GM23248 (cell line): ENCODE measurements at regions not wholly inside any gene's neighbourhood (a gene's known extent, or its start where the extent isn't known, plus 50 kb on each side); places are given as distances from the start of the nearest gene placed in this dataset.

Experiments
- DNase-seq: peaks from one replicate; pipeline ENCODE4 v3.0.0-alpha.2; 2015
- H2AFZ ChIP-seq: fragments of 200-600 bp; sonication (generic); 2 replicates; pipeline ENCODE4 v1.6.1; 2016; ENCODE audit warnings: antibody characterized with exemption
- H3F3A ChIP-seq: fragments of 200-600 bp; sonication (generic); 2 replicates; pipeline ENCODE4 v1.6.1; 2016; ENCODE audit warnings: mild to moderate bottlenecking, antibody characterized with exemption, mixed run types; ENCODE audit not compliant: insufficient read depth
- H3K27ac ChIP-seq: fragments of 200-600 bp; sonication (generic); 2 replicates; pipeline ENCODE4 v1.5.1; 2016; ENCODE audit warnings: mild to moderate bottlenecking
- H3K27me3 ChIP-seq: fragments of 200-600 bp; sonication (generic); replicated peaks from 2 replicates; pipeline ENCODE4 v1.6.1; 2016; ENCODE audit warnings: mild to moderate bottlenecking; ENCODE audit not compliant: insufficient read depth
- H3K36me3 ChIP-seq: fragments of 200-600 bp; sonication (generic); 2 replicates; pipeline ENCODE4 v1.6.1; 2016; ENCODE audit warnings: low read depth, mild to moderate bottlenecking
- H3K4me1 ChIP-seq: fragments of 200-600 bp; sonication (generic); 2 replicates; pipeline ENCODE4 v1.6.1; 2016; ENCODE audit warnings: mild to moderate bottlenecking; ENCODE audit not compliant: insufficient read depth
- H3K4me2 ChIP-seq: fragments of 200-600 bp; sonication (generic); one replicate; pipeline ENCODE4 v1.6.1; 2016; ENCODE audit warnings: mild to moderate bottlenecking; ENCODE audit not compliant: unreplicated experiment
- H3K4me3 ChIP-seq: fragments of 200-600 bp; sonication (generic); 2 replicates; pipeline ENCODE4 v1.5.1; 2016; ENCODE audit warnings: mild to moderate bottlenecking
- H3K79me2 ChIP-seq: fragments of 200-600 bp; sonication (generic); 2 replicates; pipeline ENCODE4 v1.6.1; 2016; ENCODE audit warnings: mild to moderate bottlenecking; ENCODE audit not compliant: insufficient read depth
- H3K9ac ChIP-seq: fragments of 200-600 bp; sonication (generic); 2 replicates; pipeline ENCODE4 v1.6.1; 2016; ENCODE audit warnings: mild to moderate bottlenecking
- H3K9me2 ChIP-seq: fragments of 200-600 bp; sonication (generic); 2 replicates; pipeline ENCODE4 v1.6.1; 2016; ENCODE audit warnings: mixed run types, mild to moderate bottlenecking, moderate library complexity; ENCODE audit not compliant: insufficient read depth
- H3K9me3 ChIP-seq: fragments of 200-600 bp; sonication (generic); one replicate; pipeline ENCODE4 v1.6.1; 2017; ENCODE audit warnings: low read depth
- H4K20me1 ChIP-seq: fragments of 200-600 bp; sonication (generic); 2 replicates; pipeline ENCODE4 v1.6.0; 2016; ENCODE audit not compliant: insufficient read depth
- EZH2 ChIP-seq: fragments of 200-600 bp; sonication (generic); IDR thresholded peaks from 2 replicates; pipeline ENCODE4 v1.6.1; 2018; ENCODE audit warnings: antibody characterized with exemption, mild to moderate bottlenecking; ENCODE audit not compliant: insufficient read depth, poor library complexity, severe bottlenecking
- EZH2phosphoT487 ChIP-seq: fragments of 200-600 bp; sonication (generic); IDR thresholded peaks from 2 replicates; pipeline ENCODE4 v1.6.1; 2018; ENCODE audit warnings: antibody characterized with exemption, moderate library complexity, mild to moderate bottlenecking, low read depth; ENCODE audit not compliant: insufficient read depth
- WGBS, 2 experiments: methylation state at CpG; one replicate each; pipeline ENCODE4 v1.1.6; 2015 to 2017; ENCODE audit warnings: low lambda C conversion rate in 2 of 2, low coverage in 1 of 2; ENCODE audit errors: missing lambda C conversion rate in 2 of 2; 5-methylcytosine and 5-hydroxymethylcytosine counted together
- in situ Hi-C: fragments of 300-500 bp; cut with MboI; formaldehyde crosslinking; loops from 2 replicates; pipeline ENCODE4 v1.15.0; 2020

- no peaks in the 10 kb centered on the region for H4K20me1 ChIP-seq
- H3K4me2 ChIP-seq: no peak overlapping the region
- WGBS, 2 experiments: 86 to 92% methylated on average over 1 of the region's 1 CpG
Observed at GRCh38 chr5:142421621-142422397, 97.0 kb upstream of the SPRY4 start.

GRCh38 chr5:142421228-142421617, 96.4 kb upstream of the SPRY4 start:
- no peaks in the 10 kb centered on the region for H3K9me2 ChIP-seq
- peaks cover 14% of the 10 kb centered on the region; the same call in 1 of the 2 replicates for H3F3A ChIP-seq
- no peak overlapping the region for H3K4me3 ChIP-seq
- no peaks in the 10 kb centered on the region for H3K36me3 ChIP-seq
- no peaks in the 10 kb centered on the region for H3K9me3 ChIP-seq
- H3K27ac ChIP-seq: no peak overlapping the region
- no peaks in the 10 kb centered on the region for H4K20me1 ChIP-seq
- in situ Hi-C loops: no loop called here
- no peak overlapping the region for H2AFZ ChIP-seq
- no peak for DNase-seq
- 0 out of 2 replicates have a peak, but pooled peaks cover 3% of the 10 kb centered on the region for H3K4me1 ChIP-seq
- no peak for TF ChIP-seq EZH2
- TF ChIP-seq EZH2phosphoT487: no peak
- H3K4me2 ChIP-seq: no peak overlapping the region
- no peaks in the 10 kb centered on the region for H3K27me3 ChIP-seq
- no peaks in the 10 kb centered on the region for H3K79me2 ChIP-seq
- WGBS, 2 experiments: 94 to 96% methylated on average over 5 of the region's 5 CpGs
- H3K9ac ChIP-seq: no peak overlapping the region

More at GRCh38 chr5:142421621-142422397, 97.0 kb upstream of the SPRY4 start:
- H3K4me3 ChIP-seq: no peak overlapping the region
- no peak overlapping the region for H3K9ac ChIP-seq
- in situ Hi-C loops: no loop called here
- H3K4me1 ChIP-seq: 0 out of 2 replicates have a peak, but pooled peaks cover 6% of the 10 kb centered on the region
- H3K27ac ChIP-seq: no peak overlapping the region
- no peak overlapping the region for H2AFZ ChIP-seq
- no peaks in the 10 kb centered on the region for H3K79me2 ChIP-seq
- peaks cover 14% of the 10 kb centered on the region; the same call in 1 of the 2 replicates for H3F3A ChIP-seq
- H3K27me3 ChIP-seq: no peaks in the 10 kb centered on the region
- H3K36me3 ChIP-seq: no peaks in the 10 kb centered on the region
- DNase-seq: no peak
- H3K9me2 ChIP-seq: no peaks in the 10 kb centered on the region
- no peak for TF ChIP-seq EZH2phosphoT487
- TF ChIP-seq EZH2: no peak
- no peaks in the 10 kb centered on the region for H3K9me3 ChIP-seq

GRCh38 chr5:142420561-142421227, 95.9 kb upstream of the SPRY4 start:
- DNase-seq: no peak
- H3K9ac ChIP-seq: no peak overlapping the region
- H2AFZ ChIP-seq: no peak overlapping the region
- peaks cover 14% of the 10 kb centered on the region; the same call in 1 of the 2 replicates for H3F3A ChIP-seq
- 0 out of 2 replicates have a peak, but pooled peaks cover 3% of the 10 kb centered on the region for H3K4me1 ChIP-seq
- no peaks in the 10 kb centered on the region for H3K79me2 ChIP-seq
- no peaks in the 10 kb centered on the region for H3K36me3 ChIP-seq
- in situ Hi-C loops: no loop called here
- 47 to 50% methylated on average over 3 of the region's 3 CpGs for WGBS, 2 experiments
- H3K27ac ChIP-seq: no peak overlapping the region
- no peaks in the 10 kb centered on the region for H3K9me3 ChIP-seq
- H3K4me2 ChIP-seq: no peak overlapping the region
- H3K27me3 ChIP-seq: no peaks in the 10 kb centered on the region
- no peak for TF ChIP-seq EZH2phosphoT487
- no peak for TF ChIP-seq EZH2
- no peaks in the 10 kb centered on the region for H3K9me2 ChIP-seq
- no peak overlapping the region for H3K4me3 ChIP-seq
- H4K20me1 ChIP-seq: no peaks in the 10 kb centered on the region

GRCh38 chr5:142412581-142412980, 87.8 kb upstream of the SPRY4 start:
- Histone ChIP-seq H3K9me2 (no peaks in the 10 kb centered on the region), H3K4me3 (no peak overlapping the region), H3K27me3 (no peaks in the 10 kb centered on the region), H2AFZ (no peak overlapping the region), H3K36me3 (no peaks in the 10 kb centered on the region), H3K9ac (no peak overlapping the region), H3K79me2 (no peaks in the 10 kb centered on the region), H3K9me3 (no peaks in the 10 kb centered on the region), H3K27ac (no peak overlapping the region), H3K4me2 (no peak overlapping the region), H4K20me1 (no peaks in the 10 kb centered on the region), H3F3A (no peaks in the 10 kb centered on the region), H3K4me1 (no peaks in the 10 kb centered on the region)
- no peak for DNase-seq
- 95 to 97% methylated on average over 5 of the region's 5 CpGs for WGBS, 2 experiments
- in situ Hi-C loops: no loop called here
- TF ChIP-seq EZH2phosphoT487 (no peak), EZH2 (no peak)
